Mononuclear cell (primary cell): ENCODE measurements at regions not wholly inside any gene's neighbourhood (a gene's known extent, or its start where the extent isn't known, plus 50 kb on each side); places are given as distances from the start of the nearest gene placed in this dataset.

Experiments
- H3K27me3 ChIP-seq: 2 replicates; pipeline ENCODE4 v1.6.0; 2011; ENCODE audit warnings: low read length, control low read depth; ENCODE audit not compliant: insufficient read depth
- H3K4me1 ChIP-seq: 2 replicates; pipeline ENCODE4 v1.5.1; 2011; ENCODE audit warnings: mild to moderate bottlenecking, low read length, control low read depth; ENCODE audit not compliant: insufficient read depth
- H3K4me3 ChIP-seq: 2 replicates; pipeline ENCODE4 v1.5.1; 2011; ENCODE audit warnings: mild to moderate bottlenecking, low read length, moderate library complexity
- H3K9me3 ChIP-seq: 2 replicates; pipeline ENCODE4 v1.5.1; 2011; ENCODE audit warnings: low read depth, mild to moderate bottlenecking, control low read depth, low read length

DNA sequence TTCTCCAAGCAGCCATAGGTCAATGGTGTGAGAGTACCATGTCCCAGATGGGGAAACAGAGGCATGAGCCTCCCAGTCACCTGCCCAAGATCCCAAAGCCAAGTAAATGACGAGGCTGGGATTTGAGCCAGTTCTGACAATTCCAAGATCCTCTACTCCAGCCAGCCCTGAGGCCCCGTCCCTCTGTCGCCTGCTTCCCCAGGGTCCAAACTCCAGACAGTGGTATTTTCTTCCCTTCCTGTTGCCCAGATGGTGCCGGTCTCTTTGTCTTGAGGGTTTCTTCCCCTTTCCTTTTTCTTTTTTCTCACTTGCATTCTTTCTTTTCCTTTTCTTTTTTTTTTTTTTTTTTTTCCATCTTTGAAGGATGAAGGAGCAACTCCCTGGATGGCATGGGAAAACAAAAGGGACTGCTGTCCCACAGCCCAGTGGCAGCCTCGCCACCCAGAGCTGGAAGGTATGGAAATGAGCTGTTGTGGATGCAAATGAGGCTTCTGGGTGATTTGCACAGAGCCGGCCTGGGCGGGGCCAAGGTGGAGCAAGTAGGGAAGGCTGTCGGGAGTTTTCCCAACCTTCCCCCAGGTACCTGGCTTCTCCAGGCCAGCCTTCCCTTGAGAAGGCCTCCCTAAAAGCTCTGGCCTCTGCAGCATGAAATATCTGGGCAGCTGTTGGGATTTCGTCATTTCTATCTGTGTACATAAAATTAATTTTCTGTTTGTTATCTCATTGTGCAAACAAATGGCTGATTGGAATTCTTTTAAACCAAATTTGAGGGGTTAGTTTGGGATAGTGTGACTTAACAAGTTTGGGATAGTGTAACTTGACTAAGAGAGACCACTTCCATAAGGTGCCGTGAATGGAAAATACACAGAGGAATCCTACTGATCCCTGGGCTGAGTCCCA, 146.8 kb downstream of the MN1 start:
- Histone ChIP-seq H3K4me1 (no peaks in the 10 kb centered on the region), H3K9me3 (no peaks in the 10 kb centered on the region), H3K27me3 (no peaks in the 10 kb centered on the region)

DNA sequence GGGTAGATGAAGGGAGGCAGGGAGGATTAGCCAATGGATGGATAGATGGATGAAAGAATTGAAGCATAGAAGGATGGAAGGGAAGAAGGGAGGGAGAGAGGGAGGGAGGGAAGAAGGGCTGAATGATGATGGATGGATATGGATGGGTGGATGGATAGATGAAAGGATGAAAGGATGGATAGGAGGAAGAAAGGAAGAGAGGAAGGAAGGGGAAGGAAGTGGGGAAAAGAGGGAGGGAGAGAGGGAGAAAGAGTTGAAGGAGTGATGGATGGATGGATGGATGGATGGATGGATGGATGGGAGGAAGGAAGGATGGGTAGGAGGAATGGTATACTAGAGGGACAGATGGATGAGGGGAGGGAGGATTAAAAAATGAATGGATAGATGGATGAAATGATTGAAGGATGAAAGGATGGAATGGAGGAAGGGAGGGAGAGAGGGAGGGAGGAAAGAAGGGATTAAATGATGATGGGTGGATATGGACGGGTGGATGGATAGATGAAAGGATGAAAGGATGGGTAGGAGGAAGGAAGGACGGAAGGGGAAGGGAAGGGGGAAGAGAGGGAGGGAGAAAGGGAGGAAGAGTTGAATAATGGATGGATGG, 145.9 kb downstream of the MN1 start:
- H3K4me3 ChIP-seq = no peak overlapping the region
- no peaks in the 10 kb centered on the region for H3K9me3 ChIP-seq
- no peaks in the 10 kb centered on the region for H3K4me1 ChIP-seq
- H3K27me3 ChIP-seq = no peaks in the 10 kb centered on the region

More for the DNA sequence above, 146.8 kb downstream of the MN1 start:
- no peak overlapping the region for H3K4me3 ChIP-seq

DNA sequence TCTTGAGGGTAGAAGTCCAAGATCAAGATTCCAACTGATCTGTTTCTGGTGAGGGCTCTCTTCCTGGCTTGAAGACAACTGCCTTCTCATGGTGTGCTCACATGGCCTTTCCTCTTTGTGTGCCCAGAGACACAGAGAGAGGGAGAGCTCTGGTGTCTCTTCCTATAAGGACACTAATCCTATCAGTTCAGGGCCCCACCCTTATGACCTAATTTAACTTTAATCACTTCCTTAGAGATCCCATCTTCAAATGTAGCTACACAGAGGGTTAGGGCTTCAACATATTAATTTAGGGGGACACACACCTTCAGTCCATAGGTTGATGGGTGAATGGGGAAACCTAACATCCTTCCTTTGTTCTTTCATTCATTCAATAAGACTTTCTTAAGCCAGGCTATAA, 144.6 kb downstream of the MN1 start:
- H3K4me1 ChIP-seq = no peaks in the 10 kb centered on the region
- no peak overlapping the region for H3K4me3 ChIP-seq
- H3K9me3 ChIP-seq = no peaks in the 10 kb centered on the region
- H3K27me3 ChIP-seq = no peaks in the 10 kb centered on the region

DNA sequence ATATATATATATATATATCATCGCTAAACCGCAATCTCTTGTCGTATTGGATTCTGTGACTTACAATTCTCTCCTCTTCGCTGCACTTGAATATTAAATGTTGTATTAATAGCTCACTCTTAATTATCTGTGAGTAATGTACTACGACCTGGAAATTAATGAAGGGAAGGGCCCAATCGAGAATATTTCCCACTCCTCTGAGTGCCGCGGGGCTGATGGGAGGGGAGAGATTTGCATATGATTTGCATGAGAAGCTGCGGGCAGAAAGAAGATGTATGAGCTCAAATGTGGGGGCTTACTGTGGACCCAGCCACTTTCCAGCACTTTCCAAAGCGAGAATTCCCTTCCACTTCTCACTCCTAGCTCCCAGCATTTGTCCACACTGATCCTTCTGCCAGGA, 141.2 kb downstream of the MN1 start:
- Histone ChIP-seq H3K9me3 (no peaks in the 10 kb centered on the region), H3K27me3 (no peaks in the 10 kb centered on the region), H3K4me1 (no peaks in the 10 kb centered on the region), H3K4me3 (no peak overlapping the region)

DNA sequence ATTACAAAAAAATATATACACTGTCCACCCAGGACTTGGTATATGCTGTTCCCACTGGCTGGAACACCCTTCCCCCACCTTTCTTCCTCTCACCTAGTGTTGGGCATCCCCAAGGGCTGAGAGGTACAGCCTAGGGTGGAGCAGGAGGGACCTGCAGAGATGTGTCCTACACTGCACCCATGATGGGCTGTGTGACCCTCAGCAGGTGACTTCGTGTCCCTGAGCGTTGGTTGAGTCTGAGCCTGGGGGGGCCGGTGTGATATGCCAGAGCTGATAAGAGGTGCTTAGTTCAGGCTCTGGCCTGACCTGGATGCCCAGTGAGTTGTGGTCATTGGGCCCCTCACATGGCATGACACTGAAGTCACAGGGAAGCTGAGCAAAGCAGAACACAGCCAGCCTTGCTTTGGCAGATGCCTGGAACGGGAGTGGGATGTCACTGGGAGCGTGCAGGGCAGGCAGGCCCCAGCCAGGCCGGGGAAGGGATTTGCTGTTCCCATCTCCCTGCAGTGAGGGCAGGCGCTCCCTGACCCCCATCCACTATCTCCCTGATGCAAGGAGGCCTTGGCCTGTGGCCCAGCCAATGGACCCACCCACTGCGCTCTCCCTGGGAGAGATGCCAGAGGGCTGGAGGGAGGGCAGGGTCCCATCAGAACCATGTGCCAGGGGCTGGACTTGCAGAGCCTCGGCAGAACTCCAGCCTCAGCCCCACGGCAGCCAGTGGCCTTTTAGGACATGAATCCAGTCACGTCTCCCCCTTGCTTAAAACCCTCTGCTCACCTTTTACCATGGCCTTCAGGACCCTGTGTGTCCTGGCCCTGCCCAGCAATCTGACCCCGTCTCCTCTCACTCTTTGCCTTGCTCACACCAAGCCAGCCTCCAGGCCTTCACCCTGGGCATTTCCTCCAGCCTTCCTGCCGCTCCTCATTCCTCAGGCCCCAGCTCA, 138.9 kb downstream of the MN1 start:
- Histone ChIP-seq H3K4me3 (no peak overlapping the region), H3K4me1 (no peaks in the 10 kb centered on the region), H3K27me3 (no peaks in the 10 kb centered on the region), H3K9me3 (no peaks in the 10 kb centered on the region)

DNA sequence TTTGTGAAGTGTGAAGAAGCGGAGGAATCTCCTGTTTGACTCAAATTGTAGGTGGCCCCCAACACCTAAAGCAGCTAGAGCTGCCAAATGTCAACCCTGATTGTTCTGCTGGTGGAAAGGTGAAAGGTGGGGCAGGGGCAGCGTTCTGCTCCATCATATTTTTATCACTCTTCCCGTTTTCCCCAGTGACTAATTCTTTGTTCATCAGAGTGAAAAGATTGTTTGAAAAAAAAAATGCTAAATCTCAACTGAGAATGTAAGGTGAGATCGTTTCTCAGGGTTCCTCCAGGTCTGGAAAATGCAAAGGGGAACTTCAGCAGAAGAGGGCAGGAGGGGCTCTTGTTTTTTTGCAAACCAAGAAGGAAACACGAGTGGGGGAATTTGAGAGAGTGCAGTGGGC, 137.7 kb downstream of the MN1 start:
- Histone ChIP-seq H3K9me3 (no peaks in the 10 kb centered on the region), H3K4me3 (no peak overlapping the region)

DNA sequence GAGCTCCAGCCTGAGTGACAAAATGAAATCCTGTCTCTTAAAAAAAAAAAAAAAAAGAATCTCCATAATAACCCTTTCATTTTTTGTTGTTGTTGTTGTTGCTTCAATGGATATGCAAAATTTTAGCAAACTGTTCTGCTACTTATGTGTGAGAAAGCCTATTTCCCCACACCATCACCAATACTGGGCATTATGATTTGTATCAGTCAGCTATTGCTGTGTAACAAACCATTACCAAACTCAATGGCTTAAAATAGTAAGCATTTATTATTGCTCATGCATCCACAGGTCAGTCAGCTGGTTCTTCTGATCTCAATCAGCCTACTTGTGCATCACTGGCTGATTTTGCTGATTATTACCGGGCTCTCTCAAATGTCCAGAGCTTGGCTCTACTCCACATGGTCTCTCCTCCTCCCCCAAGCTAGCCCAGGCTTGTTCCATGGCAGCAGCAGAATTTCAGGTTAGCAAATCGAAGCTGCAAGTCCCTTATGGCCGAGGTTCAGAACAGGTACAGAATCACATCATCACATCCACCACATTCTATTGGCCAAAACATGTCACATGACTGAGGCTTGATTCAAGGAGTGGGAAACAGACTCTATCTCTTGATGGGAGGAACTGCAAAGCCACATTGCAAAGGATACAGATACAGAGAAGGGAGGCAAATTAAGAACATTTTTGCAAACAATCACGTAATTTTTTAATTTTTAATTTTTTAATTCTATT, 135.1 kb downstream of the MN1 start:
- Histone ChIP-seq H3K4me1 (peaks cover 18% of the 10 kb centered on the region), H3K27me3 (no peaks in the 10 kb centered on the region), H3K4me3 (no peak overlapping the region), H3K9me3 (no peaks in the 10 kb centered on the region)

More for the DNA sequence above, 137.7 kb downstream of the MN1 start:
- Histone ChIP-seq H3K4me1 (peaks cover 2% of the 10 kb centered on the region), H3K27me3 (no peaks in the 10 kb centered on the region)

DNA sequence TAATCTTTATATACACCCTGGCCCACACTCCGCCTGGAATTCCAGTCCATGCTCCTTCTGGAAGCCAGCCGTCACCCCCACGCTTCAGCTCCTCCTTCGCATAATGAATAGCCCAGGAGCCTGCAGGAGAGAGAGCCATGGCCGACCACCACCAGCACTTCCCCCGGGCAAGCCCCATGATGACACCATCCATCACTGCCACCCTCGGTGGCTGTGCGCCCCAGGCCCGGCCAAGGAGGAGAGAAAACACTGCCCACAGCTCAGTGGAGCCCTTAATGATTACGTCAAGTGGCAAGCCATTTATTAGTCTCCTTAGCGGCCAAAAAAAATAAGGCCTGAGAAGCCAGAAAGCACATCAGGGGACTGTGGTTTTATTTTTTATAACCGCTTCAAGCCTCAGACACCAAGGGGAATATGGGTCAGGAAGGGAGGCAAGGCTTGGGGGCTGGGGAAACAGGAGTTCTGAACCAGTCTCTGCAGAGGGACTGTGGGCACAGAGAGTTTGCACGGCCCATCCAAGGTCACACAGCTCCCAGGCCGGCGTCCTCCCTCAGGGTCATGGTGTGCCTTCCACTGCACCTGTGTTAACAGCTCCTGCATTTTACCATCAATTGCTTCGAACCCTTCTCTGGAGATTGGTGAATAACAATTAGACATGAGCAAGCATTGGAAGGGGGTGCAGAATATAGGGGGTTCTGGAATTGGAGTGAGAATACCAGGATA, 134.3 kb downstream of the MN1 start:
- Histone ChIP-seq H3K4me3 (no peak overlapping the region), H3K4me1 (peaks cover 18% of the 10 kb centered on the region), H3K9me3 (no peaks in the 10 kb centered on the region), H3K27me3 (no peaks in the 10 kb centered on the region)

DNA sequence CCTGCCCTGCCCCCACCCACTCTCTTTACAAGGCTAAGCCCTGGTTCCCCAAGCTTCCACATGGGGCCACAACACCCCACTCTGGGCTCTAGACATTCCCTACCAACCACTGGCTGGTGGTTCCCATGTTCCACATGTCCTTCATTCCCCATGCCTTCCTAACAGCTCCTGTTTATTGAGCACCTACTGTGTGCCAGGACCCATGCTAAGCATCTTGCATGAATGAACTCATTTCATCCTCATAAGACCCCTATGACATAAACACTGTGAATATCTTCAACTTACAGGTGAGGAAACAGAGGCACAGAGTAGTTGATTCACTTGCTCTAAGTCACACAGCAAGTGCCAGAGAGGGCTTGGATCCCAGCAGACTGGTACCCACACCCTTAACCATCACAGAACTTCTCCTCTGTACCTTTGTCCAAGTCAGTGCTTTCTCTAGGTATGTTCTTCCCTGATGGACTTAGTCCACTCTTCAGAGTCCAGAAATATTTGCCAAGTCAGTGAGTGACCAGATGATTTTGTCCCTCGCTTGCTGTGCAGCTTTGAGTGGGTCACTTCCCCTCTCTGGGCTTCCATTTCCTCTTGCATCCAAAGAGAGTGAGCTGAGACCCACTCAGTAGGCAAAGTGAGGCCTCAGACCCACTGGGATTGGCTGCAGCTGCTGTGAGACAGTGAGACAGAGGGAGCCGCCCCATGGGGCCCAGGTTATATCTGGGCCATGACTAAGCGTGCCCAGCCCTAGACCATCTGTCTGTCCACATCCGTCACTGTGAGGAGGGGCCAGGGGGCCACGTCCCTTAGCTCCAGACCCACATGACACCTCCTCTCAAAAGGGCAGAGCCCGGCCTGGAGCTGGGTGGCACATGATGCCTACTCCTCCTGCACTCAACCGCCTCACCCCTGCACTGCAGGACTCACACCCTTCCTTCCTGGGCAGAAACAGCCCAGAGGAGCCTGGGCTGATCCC, 132.4 kb downstream of the MN1 start:
- H3K27me3 ChIP-seq = no peaks in the 10 kb centered on the region
- H3K4me1 ChIP-seq = peaks cover 18% of the 10 kb centered on the region
- no peak overlapping the region for H3K4me3 ChIP-seq
- H3K9me3 ChIP-seq = no peaks in the 10 kb centered on the region

DNA sequence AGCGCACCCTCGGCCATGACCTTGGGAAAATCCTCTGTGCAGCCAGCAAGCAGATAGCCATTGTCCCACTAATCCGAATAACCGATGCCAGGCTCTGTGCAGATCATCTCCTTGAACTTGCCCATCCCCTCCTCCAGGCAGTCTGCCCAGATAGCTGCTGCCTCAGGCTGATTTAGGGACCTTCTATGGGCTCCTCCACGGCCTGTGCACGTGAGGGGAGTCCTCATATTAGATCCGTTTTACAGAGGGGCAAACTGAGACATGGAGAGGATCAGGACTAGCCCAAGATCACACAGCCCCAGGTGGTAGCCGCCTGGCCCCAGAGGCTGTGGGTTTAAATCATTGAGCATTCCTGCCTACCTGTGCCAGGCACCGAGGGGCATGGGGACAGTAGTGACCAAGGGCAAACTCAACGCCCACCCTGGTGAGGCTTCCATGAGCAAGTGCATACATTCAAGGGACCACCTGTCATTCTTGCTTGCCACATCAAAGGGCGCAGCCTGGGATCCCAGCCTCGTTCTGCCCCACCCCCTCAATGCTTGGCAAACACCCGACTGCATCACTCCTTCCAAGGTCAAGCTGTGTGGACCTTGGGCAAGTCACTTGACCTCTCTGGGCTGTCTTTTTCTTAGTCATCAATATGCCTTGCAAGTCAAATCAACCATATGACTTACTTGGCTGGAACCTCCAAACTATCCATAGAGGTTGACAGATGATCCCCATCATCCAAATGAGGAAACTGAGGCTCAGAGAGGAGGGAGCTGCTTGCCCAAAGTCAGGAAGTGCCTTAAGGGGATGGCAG, 131.6 kb downstream of the MN1 start:
- H3K27me3 ChIP-seq = no peaks in the 10 kb centered on the region
- H3K4me3 ChIP-seq = no peak overlapping the region
- no peaks in the 10 kb centered on the region for H3K9me3 ChIP-seq
- H3K4me1 ChIP-seq = peaks cover 18% of the 10 kb centered on the region

DNA sequence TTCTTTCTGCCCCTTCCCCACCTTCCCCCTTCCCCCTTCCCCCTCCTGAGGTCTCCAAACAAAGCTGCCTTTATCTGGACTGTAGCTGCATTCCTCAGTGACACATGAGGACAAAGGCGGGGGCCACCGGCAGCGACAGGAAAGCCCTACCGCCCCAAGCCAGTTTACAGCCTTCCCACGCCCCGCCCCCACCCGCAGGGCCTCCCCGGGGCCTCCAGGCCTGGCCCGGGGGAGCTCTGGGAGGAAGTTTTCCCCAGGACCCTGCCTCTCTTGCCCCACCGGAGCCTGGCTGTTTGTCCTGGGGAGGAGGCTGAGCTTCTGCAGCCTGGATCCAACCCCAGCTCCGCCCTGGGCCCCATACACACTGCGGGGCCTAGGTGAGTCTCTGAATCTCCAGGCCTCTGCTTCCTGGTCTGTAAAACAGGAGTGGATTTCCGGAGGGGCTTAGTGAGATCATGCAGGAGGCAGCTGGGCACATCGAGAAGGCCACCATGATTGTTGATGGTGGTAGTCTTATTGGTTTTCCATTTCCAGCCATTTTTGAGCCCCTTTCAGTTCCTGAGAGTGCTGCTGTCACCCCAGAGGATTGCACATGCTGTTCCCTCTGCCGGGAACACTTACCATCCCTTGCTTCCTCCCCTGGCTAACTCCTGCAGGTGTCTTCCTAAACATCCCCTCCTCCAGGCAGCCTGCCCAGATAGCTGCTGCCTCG, 130.7 kb downstream of the MN1 start:
- no peaks in the 10 kb centered on the region for H3K27me3 ChIP-seq
- H3K9me3 ChIP-seq = no peaks in the 10 kb centered on the region
- peaks cover 18% of the 10 kb centered on the region for H3K4me1 ChIP-seq
- H3K4me3 ChIP-seq = no peak overlapping the region

DNA sequence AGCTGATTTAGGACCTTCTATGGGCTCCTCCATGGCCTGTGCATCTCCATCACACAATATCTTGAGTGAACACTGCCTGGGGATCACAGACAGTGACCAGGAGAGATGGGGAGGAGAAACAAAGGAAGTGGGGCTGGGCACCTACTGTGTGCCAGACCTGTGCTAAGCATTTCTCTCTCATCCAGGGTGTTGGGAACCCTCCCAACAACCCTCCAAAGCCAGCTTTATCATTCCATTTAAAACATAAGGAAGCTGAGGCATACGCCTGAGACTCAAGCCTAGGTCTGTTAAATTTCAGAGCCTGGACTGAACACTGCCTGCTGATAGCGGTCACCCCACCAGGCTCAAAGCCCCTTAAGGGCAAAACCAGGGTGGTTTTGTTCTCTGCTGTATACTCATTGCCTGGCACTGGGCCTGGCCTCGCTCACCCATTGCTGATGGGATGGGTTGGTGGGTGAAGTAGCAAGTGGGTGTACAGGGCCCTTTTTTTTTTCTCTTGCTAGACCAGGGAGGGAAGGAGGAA, 130.1 kb downstream of the MN1 start:
- Histone ChIP-seq H3K9me3 (no peaks in the 10 kb centered on the region), H3K27me3 (no peaks in the 10 kb centered on the region), H3K4me1 (peaks cover 18% of the 10 kb centered on the region), H3K4me3 (no peak overlapping the region)
